NCI-H1105 treated with DMSO at 0.1 percent for 48 hours (cell line): ENCODE measurements at regions not wholly inside any gene's neighbourhood (a gene's known extent, or its start where the extent isn't known, plus 50 kb on each side); places are given as distances from the start of the nearest gene placed in this dataset.
"Not testable (repeated sequence)": the region's sequence is repeated elsewhere in the genome, so short reads cannot be mapped to it uniquely, and the experiment has no call there.

Experiments used
- DNase-seq: peaks from one replicate; lab custom pipeline; 2025; lab: John Stamatoyannopoulos, UW

- no peak for DNase-seq
These were observed 454.6 kb downstream of the GADD45G start for GRCh38 chr9:90059436-90059835.

GRCh38 chr9:90060256-90060655 lies 455.4 kb downstream of the GADD45G start:
- no peak for DNase-seq

GRCh38 chr9:90061187-90061586 lies 456.4 kb downstream of the GADD45G start:
- no peak for DNase-seq

- no peak for DNase-seq
These were observed 458.2 kb downstream of the GADD45G start for GRCh38 chr9:90062982-90063381.

GRCh38 chr9:90064248-90064647 lies 459.4 kb downstream of the GADD45G start:
- DNase-seq: no peak

GRCh38 chr9:90064971-90065370 lies 460.2 kb downstream of the GADD45G start:
- no peak for DNase-seq

- DNase-seq: no peak
These were observed 461.0 kb downstream of the GADD45G start for GRCh38 chr9:90065851-90066250.

GRCh38 chr9:90069085-90069484 lies 464.3 kb downstream of the GADD45G start:
- DNase-seq: no peak

GRCh38 chr9:90070056-90070455 lies 465.2 kb downstream of the GADD45G start:
- DNase-seq: no peak

- DNase-seq: no peak
These were observed 465.7 kb downstream of the GADD45G start for GRCh38 chr9:90070469-90070868.

- DNase-seq: no peak
These were observed 466.3 kb downstream of the GADD45G start for GRCh38 chr9:90070931-90071660.

- no peak for DNase-seq
These were observed 468.6 kb downstream of the GADD45G start for GRCh38 chr9:90073186-90073945.

GRCh38 chr9:90074316-90074962 lies 469.6 kb downstream of the GADD45G start:
- DNase-seq: no peak

- DNase-seq: not testable (repeated sequence)
These were observed 472.8 kb downstream of the GADD45G start for GRCh38 chr9:90077598-90077997.

- DNase-seq: no peak
These were observed 474.2 kb downstream of the GADD45G start for GRCh38 chr9:90078988-90079421.

- DNase-seq: no peak
These were observed 480.8 kb downstream of the GADD45G start for GRCh38 chr9:90085633-90086032.

- no peak for DNase-seq
These were observed 481.3 kb downstream of the GADD45G start for GRCh38 chr9:90086101-90086511.

- no peak for DNase-seq
These were observed 483.6 kb downstream of the GADD45G start for GRCh38 chr9:90088434-90088833.

- no peak for DNase-seq
These were observed 484.0 kb downstream of the GADD45G start for GRCh38 chr9:90088856-90089255.

- no peak for DNase-seq
These were observed 486.2 kb downstream of the GADD45G start for GRCh38 chr9:90090997-90091396.

GRCh38 chr9:90092508-90092907 lies 487.7 kb downstream of the GADD45G start:
- DNase-seq: no peak

- peak; percentile 96 for DNase-seq
These were observed 490.9 kb downstream of the GADD45G start for GRCh38 chr9:90095682-90096081.

GRCh38 chr9:90097237-90097636 lies 492.4 kb downstream of the GADD45G start:
- DNase-seq: no peak
